Psoas muscle (tissue), 7 donors: ENCODE measurements at regions not wholly inside any gene's neighbourhood (a gene's known extent, or its start where the extent isn't known, plus 50 kb on each side); places are given as distances from the start of the nearest gene placed in this dataset.

Experiments
- ATAC-seq, 4 donors: fragments of 200-7000 bp; cut with Tn5 transposase; one replicate each; pipeline ENCODE4 v1.9.1; 2020; ENCODE audit warnings: moderate library complexity in 3 of 4, mild to moderate bottlenecking in 2 of 4
- DNase-seq, 2 donors: peaks; one replicate each; pipeline ENCODE4 v3.0.0-alpha.2; 2020
- H3K27ac ChIP-seq: fragments of 200-600 bp; one replicate; pipeline ENCODE4 v1.8.0; 2022
- H3K27me3 ChIP-seq, 3 donors: fragments of 200-600 bp in 1 of 3; one replicate each; pipeline versions ENCODE4 v1.6.1 to v1.8.0; 2013 to 2022; ENCODE audit warnings: low read length in 2 of 3, mild to moderate bottlenecking in 2 of 3, moderate library complexity in 1 of 3; ENCODE audit not compliant: insufficient read depth in 3 of 3
- H3K36me3 ChIP-seq, 2 donors: fragments of 200-600 bp in 1 of 2; one replicate each; pipeline versions ENCODE4 v1.6.1 to v1.8.0; 2013 to 2022; ENCODE audit warnings: low read depth in 1 of 2, mild to moderate bottlenecking in 1 of 2, moderate library complexity in 1 of 2; ENCODE audit not compliant: insufficient read depth in 1 of 2
- H3K4me1 ChIP-seq: fragments of 200-600 bp; one replicate; pipeline ENCODE4 v1.8.0; 2022
- H3K4me3 ChIP-seq: fragments of 200-600 bp; one replicate; pipeline ENCODE4 v1.8.0; 2022; ENCODE audit warnings: mild to moderate bottlenecking
- H3K9me3 ChIP-seq: fragments of 200-600 bp; one replicate; pipeline ENCODE4 v1.8.0; 2022
- WGBS, 3 donors: extraction: QIAGEN DNeasy Blood & Tissue Kit; methylation state at CpG; one replicate each; pipeline versions ENCODE4 v1.1.6 to v1.1.7; 2013; 5-methylcytosine and 5-hydroxymethylcytosine counted together
- intact Hi-C, 2 donors: fragments of 100-400 bp; cut with DNase I; formaldehyde crosslinking; loops; one replicate each; pipeline versions ENCODE4 v1.11.0 to v1.14.2; 2022
- TF ChIP-seq, protein P1 (sequence below): fragments of 200-600 bp; IDR thresholded peaks from one replicate; pipeline ENCODE4 v1.8.0; 2022; ENCODE audit warnings: antibody characterized with exemption
- donor health status: healthy with polysubstance abuse.
- donor health status: DM: no; HTN: no; CAD: no; lungs with moderate emphysema.
- donor health status: Bipolar disorder and iron deficiency.
- donor health status: healthy.
- donor health status: DM: yes; HTN: yes; CAD: no.
- donor health status: DM: no; HTN: no; CAD: no.
- donor health status: DM: yes; HTN: yes; CAD: no.

DNA sequence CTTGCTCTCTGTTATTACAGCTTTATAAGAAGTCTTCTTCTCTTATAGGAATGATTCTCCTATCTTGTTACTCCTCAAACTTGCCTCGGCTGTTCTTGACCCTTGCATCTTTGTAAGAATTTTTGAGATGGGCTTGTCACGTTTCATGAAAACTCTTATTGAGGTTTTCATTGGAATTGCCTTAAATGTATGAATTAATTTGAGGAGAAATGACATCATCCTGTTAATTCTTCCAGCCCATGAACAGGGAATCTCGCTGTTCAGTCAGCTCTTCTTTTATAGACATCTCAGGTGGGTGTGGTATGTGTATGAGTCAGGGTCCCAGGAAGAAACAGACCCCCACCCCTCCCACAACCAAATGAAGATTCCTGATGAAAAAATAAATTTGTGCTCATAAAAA, 107.1 kb upstream of the MYL2 start:
- no peak for DNase-seq
- no peaks in the 10 kb centered on the region for H3K9me3 ChIP-seq
- intact Hi-C loops: no loop called here
- peaks cover 4 to 77% (median 7%) of the 10 kb centered on the region in 3 donors for H3K27me3 ChIP-seq
- H3K4me3 ChIP-seq: no peak overlapping the region
- TF ChIP-seq, protein P1, sequence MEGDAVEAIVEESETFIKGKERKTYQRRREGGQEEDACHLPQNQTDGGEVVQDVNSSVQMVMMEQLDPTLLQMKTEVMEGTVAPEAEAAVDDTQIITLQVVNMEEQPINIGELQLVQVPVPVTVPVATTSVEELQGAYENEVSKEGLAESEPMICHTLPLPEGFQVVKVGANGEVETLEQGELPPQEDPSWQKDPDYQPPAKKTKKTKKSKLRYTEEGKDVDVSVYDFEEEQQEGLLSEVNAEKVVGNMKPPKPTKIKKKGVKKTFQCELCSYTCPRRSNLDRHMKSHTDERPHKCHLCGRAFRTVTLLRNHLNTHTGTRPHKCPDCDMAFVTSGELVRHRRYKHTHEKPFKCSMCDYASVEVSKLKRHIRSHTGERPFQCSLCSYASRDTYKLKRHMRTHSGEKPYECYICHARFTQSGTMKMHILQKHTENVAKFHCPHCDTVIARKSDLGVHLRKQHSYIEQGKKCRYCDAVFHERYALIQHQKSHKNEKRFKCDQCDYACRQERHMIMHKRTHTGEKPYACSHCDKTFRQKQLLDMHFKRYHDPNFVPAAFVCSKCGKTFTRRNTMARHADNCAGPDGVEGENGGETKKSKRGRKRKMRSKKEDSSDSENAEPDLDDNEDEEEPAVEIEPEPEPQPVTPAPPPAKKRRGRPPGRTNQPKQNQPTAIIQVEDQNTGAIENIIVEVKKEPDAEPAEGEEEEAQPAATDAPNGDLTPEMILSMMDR: no peak
- H3K36me3 ChIP-seq: no peaks in the 10 kb centered on the region
- WGBS, 3 donors: 70 to 75% (median 73%) methylated on average over 3 of the region's 3 CpGs
- no peak overlapping the region for H3K27ac ChIP-seq
- no peaks in the 10 kb centered on the region for H3K4me1 ChIP-seq
- ATAC-seq: no peak

DNA sequence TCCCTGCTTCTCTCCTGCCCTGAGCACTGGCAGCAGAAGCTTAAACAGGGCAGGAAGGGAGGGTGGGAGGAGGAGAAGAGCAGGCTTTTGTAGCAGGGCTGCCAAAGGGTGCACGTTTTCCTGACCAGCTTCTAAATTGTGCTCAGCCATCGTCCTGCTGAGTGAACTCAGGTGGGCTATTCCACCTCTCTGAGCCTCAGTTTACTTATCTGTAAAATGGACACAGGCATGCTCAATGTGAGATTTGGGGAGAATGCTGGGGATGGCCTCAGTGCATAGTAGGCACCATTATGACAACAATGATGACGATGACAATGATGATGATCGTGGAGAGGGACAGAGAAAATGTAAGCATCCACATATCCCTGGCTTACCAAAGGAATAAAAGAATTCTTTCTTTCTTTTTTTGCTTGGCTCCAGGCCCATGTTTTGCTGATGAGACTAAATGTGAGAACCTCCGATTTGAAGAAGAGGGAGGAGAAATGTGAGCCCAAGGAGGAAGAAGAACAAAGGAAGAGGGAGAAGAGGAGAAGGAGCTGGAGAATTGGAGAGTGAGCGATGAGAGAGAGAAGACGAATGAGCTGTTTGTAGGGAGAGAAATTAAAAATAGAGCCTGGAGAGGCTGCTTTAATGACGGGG, 105.5 kb upstream of the MYL2 start:
- no peaks in the 10 kb centered on the region for H3K4me1 ChIP-seq
- TF ChIP-seq, protein P1: no peak
- H3K36me3 ChIP-seq: no peaks in the 10 kb centered on the region
- H3K4me3 ChIP-seq: no peak overlapping the region
- DNase-seq (no peak), ATAC-seq (no peak)
- no peak overlapping the region for H3K27ac ChIP-seq
- peaks cover 4 to 62% (median 6%) of the 10 kb centered on the region in 3 donors for H3K27me3 ChIP-seq
- intact Hi-C loops: loop anchor here in 1 of 2 donors (2.0 kb wide), 1 partner anchor 273 kb away; no protein-coding TSS in a partner anchor
- WGBS, 3 donors: 35 to 40% (median 39%) methylated on average over 8 of the region's 8 CpGs
- no peaks in the 10 kb centered on the region for H3K9me3 ChIP-seq

DNA sequence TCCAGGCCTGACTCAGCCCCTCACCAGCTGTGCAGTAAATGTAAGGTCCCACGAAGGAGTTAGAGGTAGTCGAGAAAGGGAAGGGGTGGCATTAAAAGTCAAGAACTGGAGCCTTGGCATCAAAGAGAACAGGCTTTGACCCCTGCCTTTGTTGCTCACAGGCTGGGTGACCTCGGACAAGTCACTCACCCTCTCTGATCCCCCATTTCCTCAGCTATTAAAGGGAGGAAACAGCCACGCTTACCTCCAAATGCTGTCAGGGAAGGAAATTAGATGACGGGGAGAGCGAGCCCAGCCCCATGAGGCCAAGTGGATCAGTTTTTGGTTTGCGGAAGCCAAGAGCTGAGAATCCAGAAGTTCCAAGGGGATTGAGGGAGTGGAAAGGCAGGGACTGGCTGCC, 104.9 kb upstream of the MYL2 start:
- DNase-seq (no peak), ATAC-seq (no peak)
- whole genome bisulfite sequencing, 3 donors: 17 to 25% (median 18%) methylated on average over 7 of the region's 7 CpGs
- H3K4me1 ChIP-seq: no peaks in the 10 kb centered on the region
- no peak overlapping the region for H3K4me3 ChIP-seq
- H3K27me3 ChIP-seq: peaks cover 4 to 56% (median 6%) of the 10 kb centered on the region in 3 donors
- TF ChIP-seq, protein P1: no peak
- intact Hi-C loops: loop anchor here in 1 of 2 donors (2.0 kb wide), 1 partner anchor 274 kb away; no protein-coding TSS in a partner anchor
- no peak overlapping the region for H3K27ac ChIP-seq
- H3K9me3 ChIP-seq: no peaks in the 10 kb centered on the region
- no peaks in the 10 kb centered on the region for H3K36me3 ChIP-seq

DNA sequence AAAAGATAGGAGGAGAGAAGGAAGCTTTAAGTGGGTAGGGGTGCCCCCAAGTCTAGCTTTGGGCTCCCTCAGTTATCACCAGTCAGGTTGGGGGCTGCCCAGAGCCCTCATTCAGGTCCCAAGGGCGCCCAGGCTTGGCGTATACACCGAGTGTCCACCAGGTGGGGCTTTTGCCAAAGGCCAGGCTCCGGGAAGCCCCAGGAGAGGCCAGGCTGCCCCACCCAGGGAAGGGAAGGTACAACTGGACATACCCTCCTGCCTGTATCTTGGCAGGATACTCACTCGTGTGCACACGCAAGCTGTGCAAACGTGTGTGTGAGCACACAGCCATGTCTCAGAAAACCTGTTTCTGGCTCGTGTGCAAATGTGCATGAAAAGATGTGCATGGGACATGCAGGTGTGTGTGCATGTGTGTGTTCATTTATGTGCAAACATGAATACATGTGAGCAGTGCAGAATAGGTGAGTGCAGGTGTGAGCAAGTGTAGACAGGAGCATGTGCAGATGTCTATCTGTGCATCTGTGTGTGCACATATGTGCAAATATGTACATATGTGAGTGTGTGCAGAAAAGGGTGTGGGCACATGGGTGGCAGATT, 103.9 kb upstream of the MYL2 start:
- TF ChIP-seq, protein P1: peak; percentile 65
- H3K4me3 ChIP-seq: no peak overlapping the region
- no peak overlapping the region for H3K27ac ChIP-seq
- peaks cover 4 to 46% (median 6%) of the 10 kb centered on the region in 3 donors for H3K27me3 ChIP-seq
- no peaks in the 10 kb centered on the region for H3K9me3 ChIP-seq
- intact Hi-C loops: loop anchor here in 1 of 2 donors (2.0 to 5.0 kb wide), 3 partner anchors 148 to 288 kb away; no protein-coding TSS in a partner anchor
- no peaks in the 10 kb centered on the region for H3K36me3 ChIP-seq
- 3 to 5% (median 4%) methylated on average over 8 of the region's 8 CpGs for WGBS, 3 donors
- no peaks in the 10 kb centered on the region for H3K4me1 ChIP-seq
- DNase-seq (peak; percentile 42 to 67), ATAC-seq (peak; percentile 71 to 86 (median 76))
